ENCODE measurements at regions not wholly inside any gene's neighbourhood (a gene's known extent, or its start where the extent isn't known, plus 50 kb on each side); places are given as distances from the start of the nearest gene placed in this dataset.
"Not testable (repeated sequence)": the region's sequence is repeated elsewhere in the genome, so short reads cannot be mapped to it uniquely, and the experiment has no call there.

DNA sequence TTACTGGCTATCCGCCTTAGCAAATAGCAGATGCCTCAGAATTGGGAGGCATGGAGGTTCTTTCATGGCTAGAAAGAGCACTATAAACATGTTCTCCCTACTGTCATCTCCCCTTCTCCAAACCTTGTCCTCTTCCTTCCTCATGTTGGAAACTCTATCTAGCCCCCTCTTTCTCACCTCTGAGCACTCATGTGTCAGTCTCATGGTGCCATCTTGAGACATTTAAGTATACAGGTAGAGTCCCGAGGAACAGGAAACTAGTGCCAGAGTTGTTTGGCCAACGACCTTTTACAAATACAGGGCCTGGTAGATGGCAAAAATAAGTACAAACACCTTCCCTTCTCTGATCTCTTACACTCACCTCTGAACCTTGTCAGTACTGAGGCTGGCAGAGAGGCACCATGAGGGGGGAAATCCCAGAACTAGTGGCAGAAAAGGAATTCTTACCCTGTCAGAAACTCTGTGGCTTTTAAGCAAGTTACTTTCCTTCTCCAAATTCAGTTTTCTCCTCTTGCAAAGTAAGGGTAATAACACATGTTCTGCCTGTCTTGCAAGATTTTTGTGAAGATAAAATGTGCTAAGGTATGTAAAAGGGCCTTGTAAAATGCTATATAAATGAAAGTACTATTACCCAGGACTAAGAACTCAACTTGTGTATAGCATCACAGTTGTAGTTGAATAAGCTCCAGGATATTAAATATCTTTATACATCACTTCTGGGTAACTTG is 94.1 kb upstream of the SNX2 start:
- H3K9me3 Mint-ChIP-seq, result peaks cover 5% of the 10 kb centered on the region
- no peaks in the 10 kb centered on the region for H3K36me3 Mint-ChIP-seq (ENCODE audit: low read depth)
- peaks cover 6% of the 10 kb centered on the region for H3K4me1 Mint-ChIP-seq
- peaks cover 5% of the 10 kb centered on the region for H3K27me3 Mint-ChIP-seq (ENCODE audit: low read depth)
- no peak for TF ChIP-seq CTCF (IDR thresholded peaks at IDR 0.05; ENCODE audit: unreplicated experiment in 3 of 3)
- H3K4me3 Mint-ChIP-seq, result no peak overlapping the region
- H3K27ac Mint-ChIP-seq, result peak overlapping the region in 1 of 3 experiments; percentile 12

- no peak overlapping the region for H3K27ac Mint-ChIP-seq
- H3K4me1 Mint-ChIP-seq, result peaks cover 6% of the 10 kb centered on the region
- no peaks in the 10 kb centered on the region for H3K27me3 Mint-ChIP-seq (ENCODE audit: low read depth)
- TF ChIP-seq CTCF (IDR thresholded peaks at IDR 0.05; ENCODE audit: unreplicated experiment in 3 of 3), result no peak
- H3K36me3 Mint-ChIP-seq (ENCODE audit: low read depth), result no peaks in the 10 kb centered on the region
- H3K9me3 Mint-ChIP-seq, result peaks cover 9% of the 10 kb centered on the region
- H3K4me3 Mint-ChIP-seq, result no peak overlapping the region
These were observed 91.2 kb upstream of the SNX2 start for GRCh38 chr5:122683631-122684030.

DNA sequence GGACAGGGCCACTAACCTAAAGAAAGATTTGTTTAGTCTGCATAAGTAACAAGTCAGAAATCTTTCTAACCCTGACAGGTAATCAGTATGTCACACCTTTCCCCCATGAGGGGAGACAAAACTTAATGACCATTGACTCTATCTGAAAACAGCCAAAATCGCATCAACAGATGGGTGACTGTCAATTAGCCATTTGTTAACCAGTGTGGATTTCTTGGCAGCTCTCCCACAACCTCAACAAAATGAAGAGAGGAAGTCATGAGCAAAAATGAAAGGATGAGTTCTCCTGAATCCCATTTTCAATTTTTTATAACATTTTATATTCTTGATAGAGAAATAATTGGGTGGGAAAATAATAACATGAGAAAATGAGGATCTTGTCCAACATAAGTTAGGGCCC is 84.6 kb upstream of the SNX2 start:
- TF ChIP-seq CTCF (IDR thresholded peaks at IDR 0.05; ENCODE audit: unreplicated experiment in 3 of 3), result no peak
- Mint-ChIP-seq H3K4me1 (peaks cover 4% of the 10 kb centered on the region), H3K27me3 (ENCODE audit: low read depth) (peaks cover 3% of the 10 kb centered on the region), H3K9me3 (peaks cover 4% of the 10 kb centered on the region), H3K27ac (no peak overlapping the region), H3K36me3 (ENCODE audit: low read depth) (no peaks in the 10 kb centered on the region), H3K4me3 (no peak overlapping the region)

- no peak for TF ChIP-seq CTCF (IDR thresholded peaks at IDR 0.05; ENCODE audit: unreplicated experiment in 3 of 3)
- Mint-ChIP-seq H3K4me3 (no peak overlapping the region), H3K9me3 (peaks cover 4% of the 10 kb centered on the region), H3K36me3 (ENCODE audit: low read depth) (no peaks in the 10 kb centered on the region), H3K27me3 (ENCODE audit: low read depth) (peaks cover 3% of the 10 kb centered on the region), H3K4me1 (peaks cover 4% of the 10 kb centered on the region), H3K27ac (peak overlapping the region; percentile 44 to 83 (median 72))
These were observed 82.9 kb upstream of the SNX2 start for GRCh38 chr5:122691931-122692330.

DNA sequence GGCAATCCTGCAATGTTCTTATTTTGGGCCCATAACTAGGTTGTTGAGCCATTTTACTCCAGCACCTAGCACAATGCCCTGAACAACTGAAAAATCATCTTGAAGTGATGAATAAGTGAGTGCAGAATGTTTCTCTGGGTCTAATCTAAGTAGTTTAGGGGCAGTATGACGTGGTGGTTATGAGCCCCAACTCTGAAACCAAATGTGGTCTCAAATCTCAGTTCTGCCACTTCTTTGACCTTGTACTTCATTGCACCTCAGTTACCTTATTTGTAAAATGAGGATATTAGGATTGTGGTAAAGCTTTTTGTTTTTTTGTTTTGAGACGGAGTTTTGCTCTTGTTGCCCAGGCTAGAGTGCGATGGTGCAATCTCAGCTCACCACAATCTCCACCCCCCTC is 80.9 kb upstream of the SNX2 start:
- H3K36me3 Mint-ChIP-seq (ENCODE audit: low read depth), result no peaks in the 10 kb centered on the region
- no peaks in the 10 kb centered on the region for H3K9me3 Mint-ChIP-seq
- TF ChIP-seq CTCF (IDR thresholded peaks at IDR 0.05; ENCODE audit: unreplicated experiment in 3 of 3), result no peak
- peaks cover 3% of the 10 kb centered on the region for H3K27me3 Mint-ChIP-seq (ENCODE audit: low read depth)
- H3K4me3 Mint-ChIP-seq, result no peak overlapping the region
- peaks cover 6% of the 10 kb centered on the region for H3K4me1 Mint-ChIP-seq
- H3K27ac Mint-ChIP-seq, result no peak overlapping the region

DNA sequence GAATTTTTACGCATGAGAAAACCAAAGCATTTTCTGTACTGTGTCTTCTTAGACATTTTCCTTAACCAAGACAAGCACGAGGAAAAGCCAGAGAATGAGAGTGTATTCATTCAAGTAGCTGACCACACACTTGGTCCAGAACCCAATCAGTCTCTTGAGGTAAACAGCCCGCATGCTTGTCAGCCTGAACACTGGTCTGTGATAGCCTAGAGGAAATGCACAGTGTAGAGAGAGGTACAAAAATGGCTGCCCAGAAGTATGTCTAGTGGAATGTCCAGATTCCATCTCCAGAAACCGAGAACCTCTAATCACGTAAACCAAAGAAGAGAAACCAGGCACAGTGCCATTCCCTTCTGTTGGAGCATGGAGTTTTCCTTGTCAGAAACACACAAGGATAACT is 80.0 kb upstream of the SNX2 start:
- Mint-ChIP-seq H3K27ac (peak overlapping the region in 1 of 3 experiments; percentile 0), H3K36me3 (ENCODE audit: low read depth) (no peaks in the 10 kb centered on the region), H3K4me3 (no peak overlapping the region), H3K27me3 (ENCODE audit: low read depth) (peaks cover 3% of the 10 kb centered on the region), H3K9me3 (no peaks in the 10 kb centered on the region), H3K4me1 (peaks cover 15% of the 10 kb centered on the region)
- TF ChIP-seq CTCF (IDR thresholded peaks at IDR 0.05; ENCODE audit: unreplicated experiment in 3 of 3), result no peak

GRCh38 chr5:122696735-122697134 is 78.1 kb upstream of the SNX2 start:
- H3K4me1 Mint-ChIP-seq, result peaks cover 25% of the 10 kb centered on the region
- not testable (repeated sequence) for H3K27ac Mint-ChIP-seq; H3K9me3 Mint-ChIP-seq; H3K36me3 Mint-ChIP-seq (ENCODE audit: low read depth); H3K27me3 Mint-ChIP-seq (ENCODE audit: low read depth); H3K4me3 Mint-ChIP-seq
